ENCODE measurements at regions not wholly inside any gene's neighbourhood (a gene's known extent, or its start where the extent isn't known, plus 50 kb on each side); places are given as distances from the start of the nearest gene placed in this dataset.

DNA sequence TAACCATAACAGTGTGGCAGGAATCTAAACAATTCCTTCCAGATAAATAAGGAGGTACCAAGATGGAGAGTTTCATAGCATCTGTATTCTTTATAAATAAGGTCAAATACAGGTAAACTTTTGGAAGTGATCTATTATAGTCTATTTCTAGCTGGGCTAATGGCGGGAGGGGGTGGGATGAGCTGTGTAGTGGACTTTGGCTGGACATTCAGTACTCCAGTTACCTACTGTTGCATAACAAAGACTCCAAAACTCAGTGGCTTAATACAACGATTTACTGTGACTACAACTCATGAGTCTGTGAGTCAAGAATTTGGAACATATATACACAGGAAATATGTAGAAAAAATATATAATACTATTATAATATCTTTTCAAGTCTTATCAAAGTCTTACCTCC lies 496.1 kb downstream of the BCL11B start:
- no peaks in the 10 kb centered on the region for H3K4me1 ChIP-seq (ENCODE audit: control insufficient read depth, insufficient read depth, low read length)
- H3K27me3 ChIP-seq (ENCODE audit: control insufficient read depth, insufficient read depth, low read length): no peaks in the 10 kb centered on the region
- H3K4me3 ChIP-seq (ENCODE audit: low read length): no peak overlapping the region
- H3K9me3 ChIP-seq (ENCODE audit: control insufficient read depth, low read length): no peaks in the 10 kb centered on the region
- no peaks in the 10 kb centered on the region for H3K36me3 ChIP-seq (ENCODE audit: control insufficient read depth, insufficient read depth, low read length)
- no peak overlapping the region for H3K9ac ChIP-seq (ENCODE audit: low read length)

- Histone ChIP-seq H3K9me3 (ENCODE audit: control insufficient read depth, low read length) (no peaks in the 10 kb centered on the region), H3K4me1 (ENCODE audit: control insufficient read depth, insufficient read depth, low read length) (no peaks in the 10 kb centered on the region), H3K27me3 (ENCODE audit: control insufficient read depth, insufficient read depth, low read length) (no peaks in the 10 kb centered on the region), H3K4me3 (ENCODE audit: low read length) (no peak overlapping the region), H3K36me3 (ENCODE audit: control insufficient read depth, insufficient read depth, low read length) (no peaks in the 10 kb centered on the region), H3K9ac (ENCODE audit: low read length) (no peak overlapping the region)
These were observed 489.9 kb downstream of the BCL11B start for GRCh38 chr14:98782062-98782461.

- Histone ChIP-seq H3K27me3 (ENCODE audit: control insufficient read depth, insufficient read depth, low read length) (no peaks in the 10 kb centered on the region), H3K9ac (ENCODE audit: low read length) (no peak overlapping the region), H3K36me3 (ENCODE audit: control insufficient read depth, insufficient read depth, low read length) (no peaks in the 10 kb centered on the region), H3K4me3 (ENCODE audit: low read length) (no peak overlapping the region), H3K9me3 (ENCODE audit: control insufficient read depth, low read length) (no peaks in the 10 kb centered on the region), H3K4me1 (ENCODE audit: control insufficient read depth, insufficient read depth, low read length) (no peaks in the 10 kb centered on the region)
These were observed 486.4 kb downstream of the BCL11B start for GRCh38 chr14:98785578-98785977.

DNA sequence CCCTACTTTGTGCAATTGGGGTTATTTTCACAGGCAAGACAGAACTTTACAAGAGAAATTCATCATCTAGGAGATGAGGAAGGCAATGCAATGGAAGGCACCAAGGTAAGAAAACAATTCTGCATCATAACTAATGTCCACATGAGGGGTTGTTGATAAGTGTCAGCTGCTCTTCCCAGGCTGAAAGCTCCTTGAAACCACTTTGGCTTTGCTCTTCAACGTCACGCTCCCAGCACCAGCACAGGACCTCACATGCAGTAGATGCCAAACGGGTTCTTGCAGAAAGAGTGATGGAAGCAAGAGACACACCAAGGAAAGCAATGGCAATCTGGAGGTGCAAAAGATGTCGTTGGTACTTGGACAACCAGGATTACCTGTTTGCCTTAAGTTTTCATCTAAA lies 485.5 kb downstream of the BCL11B start:
- H3K9ac ChIP-seq (ENCODE audit: low read length): no peak overlapping the region
- H3K9me3 ChIP-seq (ENCODE audit: control insufficient read depth, low read length): no peaks in the 10 kb centered on the region
- H3K36me3 ChIP-seq (ENCODE audit: control insufficient read depth, insufficient read depth, low read length): no peaks in the 10 kb centered on the region
- no peak overlapping the region for H3K4me3 ChIP-seq (ENCODE audit: low read length)
- H3K4me1 ChIP-seq (ENCODE audit: control insufficient read depth, insufficient read depth, low read length): no peaks in the 10 kb centered on the region
- peaks cover 3% of the 10 kb centered on the region for H3K27me3 ChIP-seq (ENCODE audit: control insufficient read depth, insufficient read depth, low read length)

- Histone ChIP-seq H3K9me3 (ENCODE audit: control insufficient read depth, low read length) (no peaks in the 10 kb centered on the region), H3K27me3 (ENCODE audit: control insufficient read depth, insufficient read depth, low read length) (peaks cover 3% of the 10 kb centered on the region), H3K4me3 (ENCODE audit: low read length) (no peak overlapping the region), H3K36me3 (ENCODE audit: control insufficient read depth, insufficient read depth, low read length) (no peaks in the 10 kb centered on the region), H3K9ac (ENCODE audit: low read length) (no peak overlapping the region), H3K4me1 (ENCODE audit: control insufficient read depth, insufficient read depth, low read length) (no peaks in the 10 kb centered on the region)
These were observed 480.3 kb downstream of the BCL11B start for GRCh38 chr14:98791661-98792060.

- no peak overlapping the region for H3K4me3 ChIP-seq (ENCODE audit: low read length)
- H3K9ac ChIP-seq (ENCODE audit: low read length): no peak overlapping the region
- H3K36me3 ChIP-seq (ENCODE audit: control insufficient read depth, insufficient read depth, low read length): no peaks in the 10 kb centered on the region
- no peaks in the 10 kb centered on the region for H3K4me1 ChIP-seq (ENCODE audit: control insufficient read depth, insufficient read depth, low read length)
- H3K27me3 ChIP-seq (ENCODE audit: control insufficient read depth, insufficient read depth, low read length): peaks cover 3% of the 10 kb centered on the region
- no peaks in the 10 kb centered on the region for H3K9me3 ChIP-seq (ENCODE audit: control insufficient read depth, low read length)
These were observed 479.8 kb downstream of the BCL11B start for GRCh38 chr14:98792171-98792570.

GRCh38 chr14:98798099-98798498 lies 473.9 kb downstream of the BCL11B start:
- Histone ChIP-seq H3K27me3 (ENCODE audit: control insufficient read depth, insufficient read depth, low read length) (no peaks in the 10 kb centered on the region), H3K36me3 (ENCODE audit: control insufficient read depth, insufficient read depth, low read length) (no peaks in the 10 kb centered on the region), H3K4me3 (ENCODE audit: low read length) (no peak overlapping the region), H3K9me3 (ENCODE audit: control insufficient read depth, low read length) (no peaks in the 10 kb centered on the region), H3K9ac (ENCODE audit: low read length) (no peak overlapping the region), H3K4me1 (ENCODE audit: control insufficient read depth, insufficient read depth, low read length) (no peaks in the 10 kb centered on the region)

DNA sequence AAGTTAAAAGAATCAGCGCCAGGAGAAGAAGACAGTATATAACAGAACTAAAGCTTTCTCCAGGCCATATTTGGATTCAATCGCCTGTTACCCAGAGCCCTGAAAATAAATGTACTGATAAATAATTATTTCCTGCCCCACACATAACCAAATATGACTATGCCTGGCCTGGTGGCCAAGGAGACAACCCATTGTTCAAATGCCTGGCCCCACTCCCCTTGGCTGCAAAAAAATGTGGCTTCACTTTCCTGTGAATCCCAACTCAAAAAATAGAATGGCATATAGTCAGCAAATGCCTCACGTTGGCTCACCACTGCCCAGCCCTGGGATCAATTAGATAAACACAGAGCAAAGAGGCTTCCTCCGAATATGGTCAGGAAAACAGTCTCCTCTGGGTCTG lies 472.1 kb downstream of the BCL11B start:
- H3K9ac ChIP-seq (ENCODE audit: low read length): no peak overlapping the region
- H3K9me3 ChIP-seq (ENCODE audit: control insufficient read depth, low read length): no peaks in the 10 kb centered on the region
- H3K4me1 ChIP-seq (ENCODE audit: control insufficient read depth, insufficient read depth, low read length): no peaks in the 10 kb centered on the region
- no peak overlapping the region for H3K4me3 ChIP-seq (ENCODE audit: low read length)
- no peaks in the 10 kb centered on the region for H3K36me3 ChIP-seq (ENCODE audit: control insufficient read depth, insufficient read depth, low read length)
- no peaks in the 10 kb centered on the region for H3K27me3 ChIP-seq (ENCODE audit: control insufficient read depth, insufficient read depth, low read length)

- Histone ChIP-seq H3K9ac (ENCODE audit: low read length) (no peak overlapping the region), H3K27me3 (ENCODE audit: control insufficient read depth, insufficient read depth, low read length) (no peaks in the 10 kb centered on the region), H3K4me3 (ENCODE audit: low read length) (no peak overlapping the region), H3K36me3 (ENCODE audit: control insufficient read depth, insufficient read depth, low read length) (no peaks in the 10 kb centered on the region), H3K4me1 (ENCODE audit: control insufficient read depth, insufficient read depth, low read length) (no peaks in the 10 kb centered on the region), H3K9me3 (ENCODE audit: control insufficient read depth, low read length) (no peaks in the 10 kb centered on the region)
These were observed 470.0 kb downstream of the BCL11B start for GRCh38 chr14:98802044-98802443.

DNA sequence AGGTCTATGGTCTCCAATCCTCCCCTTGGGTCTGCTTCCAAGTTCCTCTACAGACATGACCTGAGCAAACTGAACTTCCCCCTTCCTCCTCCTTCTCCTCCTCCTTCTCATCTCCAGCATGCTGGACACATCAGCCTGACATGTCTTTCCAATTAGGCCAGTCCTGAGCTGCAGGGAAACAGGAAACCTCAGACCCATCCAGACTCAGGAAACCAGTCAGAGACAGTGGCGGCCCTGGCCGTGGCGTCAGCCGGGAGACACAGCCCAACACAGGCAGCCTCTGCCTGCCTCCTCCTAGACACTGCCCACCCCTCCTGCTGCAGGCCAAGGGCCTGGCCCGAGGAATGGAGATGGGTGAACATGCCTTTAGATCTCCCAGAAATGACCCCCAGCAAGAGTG lies 468.8 kb downstream of the BCL11B start:
- Histone ChIP-seq H3K9me3 (ENCODE audit: control insufficient read depth, low read length) (no peaks in the 10 kb centered on the region), H3K4me1 (ENCODE audit: control insufficient read depth, insufficient read depth, low read length) (no peaks in the 10 kb centered on the region), H3K27me3 (ENCODE audit: control insufficient read depth, insufficient read depth, low read length) (no peaks in the 10 kb centered on the region), H3K4me3 (ENCODE audit: low read length) (no peak overlapping the region), H3K36me3 (ENCODE audit: control insufficient read depth, insufficient read depth, low read length) (no peaks in the 10 kb centered on the region), H3K9ac (ENCODE audit: low read length) (no peak overlapping the region)

DNA sequence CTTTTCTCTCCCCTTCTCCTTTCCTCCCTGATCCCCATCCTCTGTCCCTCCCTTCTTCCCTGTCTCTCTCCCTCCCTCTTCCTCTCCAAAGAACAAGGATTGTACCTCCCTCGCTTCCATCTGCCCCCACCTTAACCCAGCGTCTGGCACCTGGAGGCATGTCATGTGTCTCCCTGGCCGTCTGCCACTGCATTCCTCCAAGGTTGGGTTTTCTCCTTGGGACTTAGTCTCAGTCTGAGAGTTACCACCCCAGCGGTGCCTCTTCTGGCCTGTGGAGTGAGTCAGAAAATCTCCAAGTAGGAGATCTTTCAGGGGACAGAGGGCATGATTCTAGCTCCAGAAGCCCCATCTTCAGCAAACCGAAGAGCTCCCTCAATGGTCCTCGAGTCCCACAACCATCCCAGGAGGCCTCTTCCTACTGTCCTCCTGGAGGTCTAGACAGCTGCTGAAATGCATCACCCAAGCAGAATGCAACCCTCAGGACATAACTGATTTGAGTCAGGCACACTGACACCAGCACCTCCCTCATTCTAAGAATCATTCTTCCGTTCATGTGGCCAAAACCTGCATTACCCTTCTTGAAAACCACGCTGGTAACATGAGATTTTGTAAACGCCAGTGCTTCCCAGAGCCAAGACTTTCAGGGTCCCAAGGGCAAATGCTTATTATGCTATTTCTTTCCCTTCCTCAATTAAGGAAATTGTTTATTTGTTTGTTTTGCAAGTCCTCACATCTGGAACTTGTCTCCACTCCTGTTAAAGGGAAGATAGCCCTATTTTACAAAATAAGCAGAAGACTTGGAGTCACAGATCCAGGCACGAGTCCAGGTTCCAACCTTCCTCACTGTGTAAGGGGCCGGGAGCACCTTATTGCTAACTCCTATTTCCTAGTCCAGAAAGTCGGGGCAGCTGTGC lies 463.2 kb downstream of the BCL11B start:
- Histone ChIP-seq H3K9me3 (ENCODE audit: control insufficient read depth, low read length) (no peaks in the 10 kb centered on the region), H3K27me3 (ENCODE audit: control insufficient read depth, insufficient read depth, low read length) (no peaks in the 10 kb centered on the region), H3K4me3 (ENCODE audit: low read length) (no peak overlapping the region), H3K9ac (ENCODE audit: low read length) (no peak overlapping the region), H3K36me3 (ENCODE audit: control insufficient read depth, insufficient read depth, low read length) (no peaks in the 10 kb centered on the region), H3K4me1 (ENCODE audit: control insufficient read depth, insufficient read depth, low read length) (no peaks in the 10 kb centered on the region)

DNA sequence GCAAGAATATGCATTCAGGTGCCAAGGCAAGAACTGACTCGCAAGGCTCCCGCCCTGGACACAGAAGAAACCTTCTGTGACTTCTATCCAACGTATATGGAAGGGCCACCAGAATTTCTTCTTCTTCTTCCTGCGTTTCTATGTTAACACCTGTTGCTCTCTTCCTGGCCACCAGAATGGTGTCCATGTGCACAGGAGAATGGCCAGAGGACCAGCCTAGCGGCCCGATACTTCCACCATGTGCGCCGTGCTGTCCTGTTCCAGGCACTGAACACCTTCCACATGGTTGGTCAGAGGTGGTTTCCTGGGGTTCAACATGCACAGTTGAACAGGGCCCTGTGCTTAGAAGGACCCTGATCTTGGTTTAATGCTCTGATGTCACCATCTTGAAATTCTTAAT lies 455.8 kb downstream of the BCL11B start:
- H3K4me1 ChIP-seq (ENCODE audit: control insufficient read depth, insufficient read depth, low read length): no peaks in the 10 kb centered on the region
- H3K9me3 ChIP-seq (ENCODE audit: control insufficient read depth, low read length): no peaks in the 10 kb centered on the region
- H3K36me3 ChIP-seq (ENCODE audit: control insufficient read depth, insufficient read depth, low read length): no peaks in the 10 kb centered on the region
- H3K4me3 ChIP-seq (ENCODE audit: low read length): no peak overlapping the region
- no peak overlapping the region for H3K9ac ChIP-seq (ENCODE audit: low read length)
- no peaks in the 10 kb centered on the region for H3K27me3 ChIP-seq (ENCODE audit: control insufficient read depth, insufficient read depth, low read length)

Measured in mucosa of stomach (tissue), 1 donor.